ENCODE measurements at regions not wholly inside any gene's neighbourhood (a gene's known extent, or its start where the extent isn't known, plus 50 kb on each side); places are given as distances from the start of the nearest gene placed in this dataset.

- no peak overlapping the region for H3K4me2 ChIP-seq (ENCODE audit: control insufficient read depth, extremely low read depth, insufficient read depth, low read depth, low read length)
- FAIRE-seq, result no peak
- no peaks in the 10 kb centered on the region for H3K4me1 ChIP-seq (ENCODE audit: control insufficient read depth, extremely low read depth, insufficient read depth, low read length)
- H4K20me1 ChIP-seq (ENCODE audit: control insufficient read depth, extremely low read depth, insufficient read depth, low read length), result no peaks in the 10 kb centered on the region
- no peak overlapping the region for H3K9ac ChIP-seq (ENCODE audit: control insufficient read depth, extremely low read depth, insufficient read depth, low read length)
- H3K27me3 ChIP-seq (ENCODE audit: control insufficient read depth, extremely low read depth, insufficient read depth, low read length), result no peaks in the 10 kb centered on the region
- H3K9me1 ChIP-seq (ENCODE audit: control insufficient read depth, extremely low read depth, insufficient read depth, low read length), result no peaks in the 10 kb centered on the region
- no peak overlapping the region for H3K27ac ChIP-seq (ENCODE audit: control insufficient read depth, insufficient read depth, low read length)
- H3K9me3 ChIP-seq (ENCODE audit: control insufficient read depth, low read depth, low read length), result no peaks in the 10 kb centered on the region
- dilution Hi-C loops (cut with MboI; ENCODE audit: extremely low pct_ligation_motif_present, low sequenced_read_pairs), result no loop called here
- H3K79me2 ChIP-seq (ENCODE audit: control insufficient read depth, insufficient read depth, low read length), result no peaks in the 10 kb centered on the region
- no peak overlapping the region for H2AFZ ChIP-seq (ENCODE audit: control insufficient read depth, low read length)
- TF ChIP-seq CTCF (optimal IDR thresholded peaks at IDR 0.05 in 1 of 3, IDR thresholded peaks at IDR 0.05 in 1 of 3, conservative IDR thresholded peaks at IDR 0.05 in 1 of 3; ENCODE audit: extremely low read depth in 1 of 3, insufficient read depth in 2 of 3, low read length in 3 of 3), result no peak
- TF ChIP-seq EZH2 (IDR thresholded peaks at IDR 0.05; ENCODE audit: low read length), result no peak
- DNase-seq (ENCODE audit: low read depth, low spot score), result no peak
- H3K36me3 ChIP-seq (ENCODE audit: control insufficient read depth in 2 of 2, extremely low read depth in 1 of 2, insufficient read depth in 2 of 2, low read length in 2 of 2), result no peaks in the 10 kb centered on the region
- no peak overlapping the region for H3K4me3 ChIP-seq (ENCODE audit: control insufficient read depth in 2 of 3, extremely low read depth in 1 of 3, insufficient read depth in 2 of 3, low read depth in 1 of 3, low read length in 3 of 3)
Measured at GRCh38 chr4:8682725-8683124, 90.2 kb downstream of the CPZ start.

GRCh38 chr4:8682296-8682695 is 89.7 kb downstream of the CPZ start:
- no peaks in the 10 kb centered on the region for H4K20me1 ChIP-seq (ENCODE audit: control insufficient read depth, extremely low read depth, insufficient read depth, low read length)
- H3K4me3 ChIP-seq (ENCODE audit: control insufficient read depth in 2 of 3, extremely low read depth in 1 of 3, insufficient read depth in 2 of 3, low read depth in 1 of 3, low read length in 3 of 3), result no peak overlapping the region
- dilution Hi-C loops (cut with MboI; ENCODE audit: extremely low pct_ligation_motif_present, low sequenced_read_pairs), result no loop called here
- H3K27ac ChIP-seq (ENCODE audit: control insufficient read depth, insufficient read depth, low read length), result no peak overlapping the region
- H3K79me2 ChIP-seq (ENCODE audit: control insufficient read depth, insufficient read depth, low read length), result no peaks in the 10 kb centered on the region
- H2AFZ ChIP-seq (ENCODE audit: control insufficient read depth, low read length), result no peak overlapping the region
- TF ChIP-seq CTCF (optimal IDR thresholded peaks at IDR 0.05 in 1 of 3, IDR thresholded peaks at IDR 0.05 in 1 of 3, conservative IDR thresholded peaks at IDR 0.05 in 1 of 3; ENCODE audit: extremely low read depth in 1 of 3, insufficient read depth in 2 of 3, low read length in 3 of 3) (no peak), EZH2 (IDR thresholded peaks at IDR 0.05; ENCODE audit: low read length) (no peak)
- H3K4me2 ChIP-seq (ENCODE audit: control insufficient read depth, extremely low read depth, insufficient read depth, low read depth, low read length), result no peak overlapping the region
- H3K9ac ChIP-seq (ENCODE audit: control insufficient read depth, extremely low read depth, insufficient read depth, low read length), result no peak overlapping the region
- FAIRE-seq, result no peak
- H3K9me1 ChIP-seq (ENCODE audit: control insufficient read depth, extremely low read depth, insufficient read depth, low read length), result no peaks in the 10 kb centered on the region
- H3K9me3 ChIP-seq (ENCODE audit: control insufficient read depth, low read depth, low read length), result no peaks in the 10 kb centered on the region
- no peaks in the 10 kb centered on the region for H3K36me3 ChIP-seq (ENCODE audit: control insufficient read depth in 2 of 2, extremely low read depth in 1 of 2, insufficient read depth in 2 of 2, low read length in 2 of 2)
- H3K4me1 ChIP-seq (ENCODE audit: control insufficient read depth, extremely low read depth, insufficient read depth, low read length), result no peaks in the 10 kb centered on the region
- H3K27me3 ChIP-seq (ENCODE audit: control insufficient read depth, extremely low read depth, insufficient read depth, low read length), result no peaks in the 10 kb centered on the region
- DNase-seq (ENCODE audit: low read depth, low spot score), result no peak
